ENCODE measurements at regions not wholly inside any gene's neighbourhood (a gene's known extent, or its start where the extent isn't known, plus 50 kb on each side); places are given as distances from the start of the nearest gene placed in this dataset.

DNA sequence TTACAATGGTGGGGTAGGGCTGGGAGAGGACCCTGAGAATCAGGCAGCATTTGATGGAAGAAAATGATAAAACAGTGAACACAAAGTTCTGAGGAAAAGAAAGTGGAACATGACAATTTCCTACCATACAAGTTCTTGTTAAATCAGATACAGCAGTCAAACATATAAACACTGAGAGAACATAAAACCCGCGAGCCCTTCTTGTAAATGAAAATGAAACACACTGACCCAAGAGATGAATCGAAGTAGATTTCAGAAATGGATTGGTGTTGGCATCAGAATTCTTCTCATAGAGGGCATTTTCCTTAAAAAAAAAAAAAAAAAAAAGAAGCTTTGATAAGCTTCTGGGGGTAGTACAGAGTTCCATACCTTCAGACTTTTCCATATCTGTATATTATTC, 134.7 kb upstream of the TMEM45B start:
- Histone ChIP-seq H3K27me3 (ENCODE audit: control insufficient read depth in 2 of 2, insufficient read depth in 1 of 2, low read length in 1 of 2) (no peaks in the 10 kb centered on the region), H3K36me3 (ENCODE audit: control insufficient read depth in 2 of 2, insufficient read depth in 2 of 2, low read length in 1 of 2) (no peaks in the 10 kb centered on the region), H3K4me1 (ENCODE audit: control insufficient read depth in 2 of 2, insufficient read depth in 2 of 2, low read length in 2 of 2) (no peaks in the 10 kb centered on the region), H3K27ac (ENCODE audit: low read depth in 1 of 2, low read length in 1 of 2) (no peak overlapping the region), H3K4me3 (ENCODE audit: low read length in 2 of 2) (no peak overlapping the region), H3K9me3 (ENCODE audit: control insufficient read depth in 2 of 2, insufficient read depth in 1 of 2, low read length in 1 of 2) (no peaks in the 10 kb centered on the region)
- WGBS: 91% methylated on average over 3 of the region's 3 CpGs
- DNase-seq (ENCODE audit: low read depth in 6 of 9, low spot score in 9 of 9): no peak

- no peak for DNase-seq (ENCODE audit: low read depth in 6 of 9, low spot score in 9 of 9)
- H3K27ac ChIP-seq (ENCODE audit: low read depth in 1 of 2, low read length in 1 of 2): no peak overlapping the region
- no peaks in the 10 kb centered on the region for H3K27me3 ChIP-seq (ENCODE audit: control insufficient read depth in 2 of 2, insufficient read depth in 1 of 2, low read length in 1 of 2)
- no peaks in the 10 kb centered on the region for H3K9me3 ChIP-seq (ENCODE audit: control insufficient read depth in 2 of 2, insufficient read depth in 1 of 2, low read length in 1 of 2)
- H3K36me3 ChIP-seq (ENCODE audit: control insufficient read depth in 2 of 2, insufficient read depth in 2 of 2, low read length in 1 of 2): no peaks in the 10 kb centered on the region
- H3K4me1 ChIP-seq (ENCODE audit: control insufficient read depth in 2 of 2, insufficient read depth in 2 of 2, low read length in 2 of 2): no peaks in the 10 kb centered on the region
- 76% methylated on average over 12 of the region's 12 CpGs for WGBS
- no peak overlapping the region for H3K4me3 ChIP-seq (ENCODE audit: low read length in 2 of 2)
These were observed 134.1 kb upstream of the TMEM45B start for GRCh38 chr11:129681344-129682114.

DNA sequence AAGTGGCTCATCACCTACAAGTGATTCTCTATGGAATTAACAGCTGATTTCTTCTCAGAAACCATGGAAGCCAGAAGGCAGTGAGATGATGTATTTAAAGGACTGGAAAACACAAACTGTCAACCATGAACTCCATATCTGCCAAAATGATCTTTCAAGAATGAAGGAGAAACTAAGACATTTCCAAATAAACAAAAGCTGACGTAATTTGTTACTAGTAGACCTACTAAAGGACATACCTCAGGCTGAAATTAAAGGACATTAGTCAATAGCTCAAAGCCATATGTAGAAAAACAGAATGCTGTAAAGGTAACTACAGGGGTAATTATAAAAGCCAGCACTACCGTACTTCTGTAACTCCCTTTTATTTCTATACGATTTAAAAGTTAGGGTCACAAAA, 129.4 kb upstream of the TMEM45B start:
- H3K27me3 ChIP-seq (ENCODE audit: control insufficient read depth in 2 of 2, insufficient read depth in 1 of 2, low read length in 1 of 2): no peaks in the 10 kb centered on the region
- H3K9me3 ChIP-seq (ENCODE audit: control insufficient read depth in 2 of 2, insufficient read depth in 1 of 2, low read length in 1 of 2): no peaks in the 10 kb centered on the region
- no peak overlapping the region for H3K4me3 ChIP-seq (ENCODE audit: low read length in 2 of 2)
- H3K27ac ChIP-seq (ENCODE audit: low read depth in 1 of 2, low read length in 1 of 2): no peak overlapping the region
- no peaks in the 10 kb centered on the region for H3K36me3 ChIP-seq (ENCODE audit: control insufficient read depth in 2 of 2, insufficient read depth in 2 of 2, low read length in 1 of 2)
- H3K4me1 ChIP-seq (ENCODE audit: control insufficient read depth in 2 of 2, insufficient read depth in 2 of 2, low read length in 2 of 2): no peaks in the 10 kb centered on the region
- no peak for DNase-seq (ENCODE audit: low read depth in 6 of 9, low spot score in 9 of 9)
- WGBS: 79% methylated on average over 3 of the region's 3 CpGs

GRCh38 chr11:129691142-129691541, 124.5 kb upstream of the TMEM45B start:
- H3K36me3 ChIP-seq (ENCODE audit: control insufficient read depth in 2 of 2, insufficient read depth in 2 of 2, low read length in 1 of 2): no peaks in the 10 kb centered on the region
- DNase-seq (ENCODE audit: low read depth in 6 of 9, low spot score in 9 of 9): no peak
- WGBS: 90% methylated on average over 10 of the region's 10 CpGs
- no peaks in the 10 kb centered on the region for H3K4me1 ChIP-seq (ENCODE audit: control insufficient read depth in 2 of 2, insufficient read depth in 2 of 2, low read length in 2 of 2)
- no peak overlapping the region for H3K27ac ChIP-seq (ENCODE audit: low read depth in 1 of 2, low read length in 1 of 2)
- H3K27me3 ChIP-seq (ENCODE audit: control insufficient read depth in 2 of 2, insufficient read depth in 1 of 2, low read length in 1 of 2): no peaks in the 10 kb centered on the region
- H3K4me3 ChIP-seq (ENCODE audit: low read length in 2 of 2): no peak overlapping the region
- no peaks in the 10 kb centered on the region for H3K9me3 ChIP-seq (ENCODE audit: control insufficient read depth in 2 of 2, insufficient read depth in 1 of 2, low read length in 1 of 2)

GRCh38 chr11:129694538-129694937, 121.1 kb upstream of the TMEM45B start:
- no peaks in the 10 kb centered on the region for H3K9me3 ChIP-seq (ENCODE audit: control insufficient read depth in 2 of 2, insufficient read depth in 1 of 2, low read length in 1 of 2)
- WGBS: 84% methylated on average over 10 of the region's 10 CpGs
- H3K27ac ChIP-seq (ENCODE audit: low read depth in 1 of 2, low read length in 1 of 2): no peak overlapping the region

DNA sequence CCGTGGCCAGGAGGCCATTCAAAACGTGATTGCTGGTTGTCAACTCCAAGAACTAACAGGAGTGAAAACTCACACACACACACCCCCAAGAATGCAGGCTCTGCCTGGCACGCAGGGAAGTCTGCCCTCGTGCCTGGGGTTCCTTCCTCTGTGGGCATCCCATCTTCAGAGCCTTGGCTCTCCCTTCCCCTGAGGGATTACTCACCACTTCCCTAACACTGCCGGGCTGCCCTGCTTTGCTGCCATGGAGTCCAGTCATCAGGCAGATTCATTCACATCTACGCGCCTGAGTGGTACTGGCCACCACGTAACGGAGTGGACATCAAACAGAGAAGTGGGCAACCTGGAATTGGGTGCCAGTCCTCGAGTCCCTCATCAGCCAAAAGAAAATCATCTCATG, 120.7 kb upstream of the TMEM45B start:
- WGBS: 75% methylated on average over 10 of the region's 10 CpGs
- Histone ChIP-seq H3K36me3 (ENCODE audit: control insufficient read depth in 2 of 2, insufficient read depth in 2 of 2, low read length in 1 of 2) (no peaks in the 10 kb centered on the region), H3K4me1 (ENCODE audit: control insufficient read depth in 2 of 2, insufficient read depth in 2 of 2, low read length in 2 of 2) (no peaks in the 10 kb centered on the region), H3K9me3 (ENCODE audit: control insufficient read depth in 2 of 2, insufficient read depth in 1 of 2, low read length in 1 of 2) (no peaks in the 10 kb centered on the region), H3K4me3 (ENCODE audit: low read length in 2 of 2) (no peak overlapping the region), H3K27ac (ENCODE audit: low read depth in 1 of 2, low read length in 1 of 2) (no peak overlapping the region), H3K27me3 (ENCODE audit: control insufficient read depth in 2 of 2, insufficient read depth in 1 of 2, low read length in 1 of 2) (no peaks in the 10 kb centered on the region)
- no peak for DNase-seq (ENCODE audit: low read depth in 6 of 9, low spot score in 9 of 9)

More at GRCh38 chr11:129694538-129694937, 121.1 kb upstream of the TMEM45B start:
- DNase-seq (ENCODE audit: low read depth in 6 of 9, low spot score in 9 of 9): no peak
- Histone ChIP-seq H3K36me3 (ENCODE audit: control insufficient read depth in 2 of 2, insufficient read depth in 2 of 2, low read length in 1 of 2) (no peaks in the 10 kb centered on the region), H3K4me3 (ENCODE audit: low read length in 2 of 2) (no peak overlapping the region), H3K27me3 (ENCODE audit: control insufficient read depth in 2 of 2, insufficient read depth in 1 of 2, low read length in 1 of 2) (no peaks in the 10 kb centered on the region), H3K4me1 (ENCODE audit: control insufficient read depth in 2 of 2, insufficient read depth in 2 of 2, low read length in 2 of 2) (no peaks in the 10 kb centered on the region)

DNA sequence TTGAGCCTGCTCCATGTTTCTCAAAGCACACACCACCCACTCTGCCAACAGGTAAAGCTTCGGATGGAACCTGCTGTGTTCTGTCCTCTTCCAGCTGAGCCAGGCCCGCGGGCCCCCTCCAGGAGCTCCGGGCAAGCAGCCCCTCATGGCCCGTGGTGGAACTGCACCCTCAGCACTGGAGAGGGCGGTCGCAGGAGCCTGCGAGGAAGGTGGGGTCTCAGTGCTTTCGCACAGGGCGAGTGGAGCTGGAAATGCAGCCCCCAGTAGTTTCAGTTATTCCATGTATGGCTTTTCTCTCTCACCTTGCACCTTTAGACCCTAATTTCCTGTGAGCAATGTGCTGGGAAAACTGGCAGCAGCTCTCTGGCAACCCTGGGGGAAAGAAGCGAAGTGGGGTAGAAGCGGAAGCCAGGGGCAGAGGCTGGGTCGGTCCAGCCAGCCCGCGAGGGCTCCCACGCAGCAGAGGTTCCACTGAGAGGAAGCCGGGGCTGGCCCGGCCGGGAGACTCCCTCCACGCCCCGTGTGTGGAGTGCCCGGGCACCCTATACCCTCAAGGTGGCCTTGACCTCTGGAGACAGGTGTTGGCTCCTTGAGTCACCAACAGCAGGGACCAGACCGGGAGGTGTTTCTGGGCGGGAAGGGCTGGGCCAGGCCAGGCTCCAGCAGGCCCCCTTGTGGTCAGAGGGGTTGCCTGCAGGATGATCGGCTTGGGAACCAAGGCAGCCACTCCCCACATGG, 119.9 kb upstream of the TMEM45B start:
- peak; percentile 41 to 81 (median 48) for DNase-seq (ENCODE audit: low read depth in 6 of 9, low spot score in 9 of 9)
- H3K27me3 ChIP-seq (ENCODE audit: control insufficient read depth in 2 of 2, insufficient read depth in 1 of 2, low read length in 1 of 2): no peaks in the 10 kb centered on the region
- WGBS: under 1% methylated on average over 25 of the region's 25 CpGs
- peak overlapping the region; percentile 45 to 47 for H3K4me3 ChIP-seq (ENCODE audit: low read length in 2 of 2)
- H3K27ac ChIP-seq (ENCODE audit: low read depth in 1 of 2, low read length in 1 of 2): no peak overlapping the region
- H3K36me3 ChIP-seq (ENCODE audit: control insufficient read depth in 2 of 2, insufficient read depth in 2 of 2, low read length in 1 of 2): no peaks in the 10 kb centered on the region
- no peaks in the 10 kb centered on the region for H3K9me3 ChIP-seq (ENCODE audit: control insufficient read depth in 2 of 2, insufficient read depth in 1 of 2, low read length in 1 of 2)
- H3K4me1 ChIP-seq (ENCODE audit: control insufficient read depth in 2 of 2, insufficient read depth in 2 of 2, low read length in 2 of 2): no peaks in the 10 kb centered on the region

DNA sequence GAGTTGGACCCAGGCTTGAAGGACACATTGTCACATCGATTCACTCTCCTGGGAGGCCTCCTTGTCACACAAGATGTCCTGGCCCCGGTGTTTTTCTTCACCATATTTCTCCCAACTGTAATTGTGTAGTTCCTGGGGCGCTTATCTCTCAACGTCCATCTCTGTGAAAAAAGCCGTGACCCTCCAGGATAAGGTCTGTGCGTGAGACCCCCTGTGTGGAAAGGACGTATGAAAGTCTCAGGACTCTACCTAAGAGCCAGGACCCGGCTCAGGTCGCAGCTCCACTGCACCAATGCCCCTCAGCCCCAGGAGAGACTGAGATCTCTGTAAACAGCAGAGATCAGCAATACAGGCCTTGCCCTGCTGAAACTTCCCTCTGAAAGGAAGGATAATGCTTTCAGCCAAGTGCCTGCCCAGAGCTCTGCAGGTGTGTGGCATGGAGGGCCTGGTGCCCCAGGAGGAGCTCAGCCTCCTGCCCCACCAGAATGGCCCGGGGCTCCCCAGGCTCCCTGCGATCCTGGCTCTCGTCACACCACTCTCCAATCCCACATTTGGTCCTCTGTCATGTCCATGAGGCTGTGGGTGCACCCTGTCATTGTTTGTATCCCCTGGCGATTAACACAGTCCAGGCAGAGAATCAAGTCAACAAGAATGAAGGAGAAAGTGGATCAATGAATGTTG, 119.2 kb upstream of the TMEM45B start:
- DNase-seq (ENCODE audit: low read depth in 6 of 9, low spot score in 9 of 9): no peak
- H3K4me3 ChIP-seq (ENCODE audit: low read length in 2 of 2): peak overlapping the region in 1 of 2 donors; percentile 47
- H3K27me3 ChIP-seq (ENCODE audit: control insufficient read depth in 2 of 2, insufficient read depth in 1 of 2, low read length in 1 of 2): no peaks in the 10 kb centered on the region
- H3K27ac ChIP-seq (ENCODE audit: low read depth in 1 of 2, low read length in 1 of 2): no peak overlapping the region
- no peaks in the 10 kb centered on the region for H3K4me1 ChIP-seq (ENCODE audit: control insufficient read depth in 2 of 2, insufficient read depth in 2 of 2, low read length in 2 of 2)
- no peaks in the 10 kb centered on the region for H3K9me3 ChIP-seq (ENCODE audit: control insufficient read depth in 2 of 2, insufficient read depth in 1 of 2, low read length in 1 of 2)
- 71% methylated on average over 13 of the region's 13 CpGs for WGBS
- H3K36me3 ChIP-seq (ENCODE audit: control insufficient read depth in 2 of 2, insufficient read depth in 2 of 2, low read length in 1 of 2): no peaks in the 10 kb centered on the region

- Histone ChIP-seq H3K27ac (ENCODE audit: low read depth in 1 of 2, low read length in 1 of 2) (no peak overlapping the region), H3K4me3 (ENCODE audit: low read length in 2 of 2) (no peak overlapping the region), H3K4me1 (ENCODE audit: control insufficient read depth in 2 of 2, insufficient read depth in 2 of 2, low read length in 2 of 2) (no peaks in the 10 kb centered on the region), H3K27me3 (ENCODE audit: control insufficient read depth in 2 of 2, insufficient read depth in 1 of 2, low read length in 1 of 2) (no peaks in the 10 kb centered on the region), H3K36me3 (ENCODE audit: control insufficient read depth in 2 of 2, insufficient read depth in 2 of 2, low read length in 1 of 2) (no peaks in the 10 kb centered on the region), H3K9me3 (ENCODE audit: control insufficient read depth in 2 of 2, insufficient read depth in 1 of 2, low read length in 1 of 2) (no peaks in the 10 kb centered on the region)
- 6% methylated on average over 1 of the region's 1 CpG for WGBS
- no peak for DNase-seq (ENCODE audit: low read depth in 6 of 9, low spot score in 9 of 9)
These were observed 117.4 kb upstream of the TMEM45B start for GRCh38 chr11:129698212-129698611.

Data from thymus (tissue), 11 donors.